PFSK-1 (cell line): ENCODE measurements at regions not wholly inside any gene's neighbourhood (a gene's known extent, or its start where the extent isn't known, plus 50 kb on each side); places are given as distances from the start of the nearest gene placed in this dataset.

ENCODE experiments used
- POLR2AphosphoS5 ChIP-seq: IDR thresholded peaks from 2 replicates; pipeline ENCODE4 v1.6.1; 2012; ENCODE audit warnings: low read depth, mild to moderate bottlenecking, control low read depth, low read length, moderate library complexity
- TAF1 ChIP-seq: IDR thresholded peaks from 2 replicates; pipeline ENCODE4 v1.6.1; 2012; ENCODE audit warnings: low read length, control low read depth, borderline replicate concordance; ENCODE audit not compliant: insufficient read depth
- TF ChIP-seq, protein P1 (sequence below), 2 experiments: IDR thresholded peaks; 2 replicates each; pipeline versions ENCODE4 v1.6.1 to v1.8.0; 2011 to 2012; ENCODE audit warnings: low read depth in 2 of 2, low read length in 2 of 2, control low read depth in 1 of 2, inconsistent platforms in 1 of 2, mild to moderate bottlenecking in 1 of 2, moderate library complexity in 1 of 2; ENCODE audit not compliant: insufficient read depth in 1 of 2

GRCh38 chr11:69902337-69902736, 83.1 kb upstream of the FGF3 start:
- TF ChIP-seq, protein P1, sequence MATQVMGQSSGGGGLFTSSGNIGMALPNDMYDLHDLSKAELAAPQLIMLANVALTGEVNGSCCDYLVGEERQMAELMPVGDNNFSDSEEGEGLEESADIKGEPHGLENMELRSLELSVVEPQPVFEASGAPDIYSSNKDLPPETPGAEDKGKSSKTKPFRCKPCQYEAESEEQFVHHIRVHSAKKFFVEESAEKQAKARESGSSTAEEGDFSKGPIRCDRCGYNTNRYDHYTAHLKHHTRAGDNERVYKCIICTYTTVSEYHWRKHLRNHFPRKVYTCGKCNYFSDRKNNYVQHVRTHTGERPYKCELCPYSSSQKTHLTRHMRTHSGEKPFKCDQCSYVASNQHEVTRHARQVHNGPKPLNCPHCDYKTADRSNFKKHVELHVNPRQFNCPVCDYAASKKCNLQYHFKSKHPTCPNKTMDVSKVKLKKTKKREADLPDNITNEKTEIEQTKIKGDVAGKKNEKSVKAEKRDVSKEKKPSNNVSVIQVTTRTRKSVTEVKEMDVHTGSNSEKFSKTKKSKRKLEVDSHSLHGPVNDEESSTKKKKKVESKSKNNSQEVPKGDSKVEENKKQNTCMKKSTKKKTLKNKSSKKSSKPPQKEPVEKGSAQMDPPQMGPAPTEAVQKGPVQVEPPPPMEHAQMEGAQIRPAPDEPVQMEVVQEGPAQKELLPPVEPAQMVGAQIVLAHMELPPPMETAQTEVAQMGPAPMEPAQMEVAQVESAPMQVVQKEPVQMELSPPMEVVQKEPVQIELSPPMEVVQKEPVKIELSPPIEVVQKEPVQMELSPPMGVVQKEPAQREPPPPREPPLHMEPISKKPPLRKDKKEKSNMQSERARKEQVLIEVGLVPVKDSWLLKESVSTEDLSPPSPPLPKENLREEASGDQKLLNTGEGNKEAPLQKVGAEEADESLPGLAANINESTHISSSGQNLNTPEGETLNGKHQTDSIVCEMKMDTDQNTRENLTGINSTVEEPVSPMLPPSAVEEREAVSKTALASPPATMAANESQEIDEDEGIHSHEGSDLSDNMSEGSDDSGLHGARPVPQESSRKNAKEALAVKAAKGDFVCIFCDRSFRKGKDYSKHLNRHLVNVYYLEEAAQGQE (IDR thresholded peaks at IDR 0.05; ENCODE audit: insufficient read depth in 1 of 2, low read depth in 2 of 2, low read length in 2 of 2), result no peak
- TF ChIP-seq TAF1 (no peak), POLR2AphosphoS5 (no peak)
